Endothelial cell of umbilical vein (primary cell): ENCODE measurements at regions not wholly inside any gene's neighbourhood (a gene's known extent, or its start where the extent isn't known, plus 50 kb on each side); places are given as distances from the start of the nearest gene placed in this dataset.

Source experiments
- CTCF ChIP-seq, 2 donors: IDR thresholded peaks; 1 replicate in 1 of 2; 2 replicates in 1 of 2; pipeline ENCODE4 v1.5.1; 2011; ENCODE audit warnings: low read length in 2 of 2, mild to moderate bottlenecking in 2 of 2, moderate library complexity in 2 of 2, control low read depth in 1 of 2, inconsistent platforms in 1 of 2, low read depth in 1 of 2; ENCODE audit not compliant: insufficient read depth in 1 of 2; ENCODE audit errors: extremely low read depth in 1 of 2
- GATA2 ChIP-seq: IDR thresholded peaks from 2 replicates; pipeline ENCODE4 v1.7.0; 2011; ENCODE audit warnings: low read depth, mild to moderate bottlenecking, moderate library complexity, mixed read lengths, low read length; ENCODE audit not compliant: insufficient read length, insufficient read depth
- POLR2A ChIP-seq: IDR thresholded peaks from 2 replicates; pipeline ENCODE4 v1.6.1; 2012; ENCODE audit warnings: low read depth, mild to moderate bottlenecking, control low read depth, low read length

- TF ChIP-seq POLR2A (no peak), CTCF (IDR thresholded peaks at IDR 0.05; ENCODE audit: extremely low read depth in 1 of 2, insufficient read depth in 1 of 2, low read depth in 1 of 2, low read length in 2 of 2) (no peak), GATA2 (no peak)
Observed at GRCh38 chr3:103991-104390, 92.6 kb upstream of the CHL1 start.
